ENCODE measurements at regions not wholly inside any gene's neighbourhood (a gene's known extent, or its start where the extent isn't known, plus 50 kb on each side); places are given as distances from the start of the nearest gene placed in this dataset.

- TF ChIP-seq, protein P1, sequence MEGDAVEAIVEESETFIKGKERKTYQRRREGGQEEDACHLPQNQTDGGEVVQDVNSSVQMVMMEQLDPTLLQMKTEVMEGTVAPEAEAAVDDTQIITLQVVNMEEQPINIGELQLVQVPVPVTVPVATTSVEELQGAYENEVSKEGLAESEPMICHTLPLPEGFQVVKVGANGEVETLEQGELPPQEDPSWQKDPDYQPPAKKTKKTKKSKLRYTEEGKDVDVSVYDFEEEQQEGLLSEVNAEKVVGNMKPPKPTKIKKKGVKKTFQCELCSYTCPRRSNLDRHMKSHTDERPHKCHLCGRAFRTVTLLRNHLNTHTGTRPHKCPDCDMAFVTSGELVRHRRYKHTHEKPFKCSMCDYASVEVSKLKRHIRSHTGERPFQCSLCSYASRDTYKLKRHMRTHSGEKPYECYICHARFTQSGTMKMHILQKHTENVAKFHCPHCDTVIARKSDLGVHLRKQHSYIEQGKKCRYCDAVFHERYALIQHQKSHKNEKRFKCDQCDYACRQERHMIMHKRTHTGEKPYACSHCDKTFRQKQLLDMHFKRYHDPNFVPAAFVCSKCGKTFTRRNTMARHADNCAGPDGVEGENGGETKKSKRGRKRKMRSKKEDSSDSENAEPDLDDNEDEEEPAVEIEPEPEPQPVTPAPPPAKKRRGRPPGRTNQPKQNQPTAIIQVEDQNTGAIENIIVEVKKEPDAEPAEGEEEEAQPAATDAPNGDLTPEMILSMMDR (IDR thresholded peaks at IDR 0.05 in 4 of 5, conservative IDR thresholded peaks at IDR 0.05 in 1 of 5), result no peak
- TF ChIP-seq POLR2A (IDR thresholded peaks at IDR 0.05), result no peak
These were observed 451.1 kb downstream of the SH2D4B start for GRCh38 chr10:80988755-80989154.
